ENCODE measurements at regions not wholly inside any gene's neighbourhood (a gene's known extent, or its start where the extent isn't known, plus 50 kb on each side); places are given as distances from the start of the nearest gene placed in this dataset.

DNA sequence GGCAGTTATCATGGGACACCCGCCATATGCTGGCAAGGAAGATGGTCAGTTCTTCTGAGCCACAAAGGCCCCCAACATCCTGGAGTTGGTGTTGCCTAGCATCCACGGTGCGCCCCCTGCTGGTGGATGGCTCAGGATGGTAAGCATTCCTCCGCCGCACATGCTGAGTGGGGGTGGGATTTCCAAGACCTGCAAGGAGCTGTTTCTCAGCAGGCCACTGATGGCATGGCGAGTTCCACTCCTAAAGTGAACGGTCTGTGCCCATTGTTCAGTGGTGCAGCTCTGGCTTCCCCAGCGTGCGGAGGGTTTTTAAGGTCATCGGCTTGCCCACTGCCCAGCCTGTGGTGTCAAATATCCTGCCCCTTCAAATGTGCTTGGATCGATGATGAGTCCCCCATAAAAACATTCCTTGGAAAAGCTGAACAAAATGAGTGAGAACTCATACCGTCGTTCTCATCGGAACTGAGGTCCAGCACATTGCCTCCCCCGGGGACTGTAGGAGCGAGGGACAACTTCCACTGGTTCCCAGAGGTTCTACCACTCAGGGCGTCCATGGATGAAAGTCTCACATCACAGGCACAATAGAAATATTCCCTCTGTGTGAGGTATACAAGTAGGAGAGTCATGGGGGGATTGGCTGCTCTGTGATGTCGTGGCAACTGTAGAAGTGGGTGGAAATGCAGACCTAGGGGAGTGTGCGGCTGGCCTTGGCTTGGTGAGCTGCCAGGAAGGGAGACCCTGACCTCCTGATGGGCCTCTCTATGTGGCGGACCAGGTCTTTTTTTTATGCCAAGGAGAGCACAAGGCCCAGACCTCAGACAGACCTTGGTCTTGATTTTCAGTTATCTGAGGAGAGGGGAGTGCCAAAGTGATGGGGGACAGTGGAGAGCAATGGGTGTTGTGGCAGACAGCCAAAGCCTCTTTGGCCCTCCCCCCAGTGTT, 102.0 kb downstream of the SNRPN start:
- POLR2A ChIA-PET = no interaction called here
- CTCF ChIA-PET = no interaction called here
- TF ChIP-seq, protein P1, sequence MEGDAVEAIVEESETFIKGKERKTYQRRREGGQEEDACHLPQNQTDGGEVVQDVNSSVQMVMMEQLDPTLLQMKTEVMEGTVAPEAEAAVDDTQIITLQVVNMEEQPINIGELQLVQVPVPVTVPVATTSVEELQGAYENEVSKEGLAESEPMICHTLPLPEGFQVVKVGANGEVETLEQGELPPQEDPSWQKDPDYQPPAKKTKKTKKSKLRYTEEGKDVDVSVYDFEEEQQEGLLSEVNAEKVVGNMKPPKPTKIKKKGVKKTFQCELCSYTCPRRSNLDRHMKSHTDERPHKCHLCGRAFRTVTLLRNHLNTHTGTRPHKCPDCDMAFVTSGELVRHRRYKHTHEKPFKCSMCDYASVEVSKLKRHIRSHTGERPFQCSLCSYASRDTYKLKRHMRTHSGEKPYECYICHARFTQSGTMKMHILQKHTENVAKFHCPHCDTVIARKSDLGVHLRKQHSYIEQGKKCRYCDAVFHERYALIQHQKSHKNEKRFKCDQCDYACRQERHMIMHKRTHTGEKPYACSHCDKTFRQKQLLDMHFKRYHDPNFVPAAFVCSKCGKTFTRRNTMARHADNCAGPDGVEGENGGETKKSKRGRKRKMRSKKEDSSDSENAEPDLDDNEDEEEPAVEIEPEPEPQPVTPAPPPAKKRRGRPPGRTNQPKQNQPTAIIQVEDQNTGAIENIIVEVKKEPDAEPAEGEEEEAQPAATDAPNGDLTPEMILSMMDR (IDR thresholded peaks at IDR 0.05; ENCODE audit: control extremely low read depth, extremely low read depth, low read depth, missing control alignments) = no peak

GRCh38 chr15:25057574-25057973, 102.8 kb downstream of the SNRPN start:
- DNase-seq (ENCODE audit: extremely low spot score) = no peak
- POLR2A ChIA-PET = no interaction called here
- TF ChIP-seq, protein P1 (IDR thresholded peaks at IDR 0.05; ENCODE audit: control extremely low read depth, extremely low read depth, low read depth, missing control alignments) = no peak
- CTCF ChIA-PET = no interaction called here

More for the DNA sequence above, 102.0 kb downstream of the SNRPN start:
- DNase-seq (ENCODE audit: extremely low spot score) = no peak

DNA sequence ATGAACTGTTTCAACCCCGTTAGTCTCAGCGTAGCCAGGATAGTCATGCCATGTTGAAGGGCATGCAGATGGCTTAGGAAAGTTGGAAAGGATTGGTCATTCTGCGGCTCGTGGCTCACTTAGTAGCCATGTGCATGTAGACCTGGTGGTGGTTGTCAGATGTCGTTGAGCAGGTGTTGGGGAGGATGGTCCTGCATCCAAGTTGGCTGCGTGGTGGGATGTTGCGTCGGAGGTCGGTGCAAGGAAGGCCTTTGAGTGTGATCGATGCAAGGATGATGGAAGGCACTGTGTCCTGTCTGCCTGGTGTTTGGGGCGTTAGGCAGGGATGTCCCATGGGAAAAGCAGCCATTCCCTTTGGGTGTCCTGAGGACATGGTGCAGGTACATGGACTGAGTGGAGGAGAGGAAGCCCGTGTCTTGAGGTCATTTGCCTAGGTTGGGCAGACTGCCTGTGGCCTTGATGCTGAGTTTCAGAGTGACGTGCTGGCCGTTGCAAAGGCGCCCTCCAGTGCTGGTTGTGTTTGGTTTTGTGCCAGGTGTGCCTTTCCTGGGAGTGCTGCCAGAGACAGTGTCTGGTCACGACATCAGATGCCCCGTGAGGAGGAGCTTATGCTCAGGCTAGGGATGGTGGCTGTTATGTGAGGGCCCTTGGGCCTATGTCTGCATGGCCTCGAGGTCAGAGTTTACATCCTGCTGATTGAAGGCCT, 103.4 kb downstream of the SNRPN start:
- POLR2A ChIA-PET = no interaction called here
- no peak for DNase-seq (ENCODE audit: extremely low spot score)
- CTCF ChIA-PET = no interaction called here
- TF ChIP-seq, protein P1 (IDR thresholded peaks at IDR 0.05; ENCODE audit: control extremely low read depth, extremely low read depth, low read depth, missing control alignments) = no peak

GRCh38 chr15:25059698-25060471, 105.1 kb downstream of the SNRPN start:
- DNase-seq (ENCODE audit: extremely low spot score) = no peak
- POLR2A ChIA-PET = no interaction called here
- TF ChIP-seq, protein P1 (IDR thresholded peaks at IDR 0.05; ENCODE audit: control extremely low read depth, extremely low read depth, low read depth, missing control alignments) = no peak
- CTCF ChIA-PET = no interaction called here

- CTCF ChIA-PET = no interaction called here
- POLR2A ChIA-PET = no interaction called here
- TF ChIP-seq, protein P1 (IDR thresholded peaks at IDR 0.05; ENCODE audit: control extremely low read depth, extremely low read depth, low read depth, missing control alignments) = no peak
- DNase-seq (ENCODE audit: extremely low spot score) = no peak
Measured at GRCh38 chr15:25060472-25060803, 105.7 kb downstream of the SNRPN start.

DNA sequence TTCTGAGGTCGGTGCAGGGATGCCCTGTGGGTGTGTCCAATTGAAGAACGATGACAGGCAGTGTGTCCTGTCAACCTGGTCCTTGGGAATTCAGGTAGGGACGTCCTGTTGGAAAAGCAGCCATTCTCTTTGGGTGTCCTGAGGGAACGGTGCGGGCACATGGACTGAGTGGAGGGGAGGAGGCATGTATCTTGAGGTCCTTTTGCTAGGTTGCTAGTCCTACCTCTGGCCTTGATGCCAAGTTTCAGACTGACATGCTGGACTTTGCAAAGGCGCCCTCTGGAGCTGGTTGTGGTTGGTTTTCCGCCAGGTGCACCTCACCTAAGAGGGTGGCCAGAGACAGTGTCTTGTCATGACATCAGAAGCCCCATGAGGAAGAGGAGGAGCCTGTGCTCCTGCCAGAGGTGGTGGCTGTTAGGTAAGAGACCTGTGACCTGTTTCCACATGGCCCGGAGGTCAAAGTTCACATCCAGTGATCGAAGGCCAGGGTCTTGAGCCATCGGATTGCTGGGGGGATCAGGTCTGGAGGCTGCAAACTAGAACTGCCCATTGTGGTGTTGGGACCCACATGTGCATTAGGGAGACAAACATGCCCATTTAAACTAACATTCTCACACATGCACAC, 106.3 kb downstream of the SNRPN start:
- DNase-seq (ENCODE audit: extremely low spot score) = no peak
- POLR2A ChIA-PET = no interaction called here
- CTCF ChIA-PET = no interaction called here
- TF ChIP-seq, protein P1 (IDR thresholded peaks at IDR 0.05; ENCODE audit: control extremely low read depth, extremely low read depth, low read depth, missing control alignments) = no peak
